ENCODE measurements at regions not wholly inside any gene's neighbourhood (a gene's known extent, or its start where the extent isn't known, plus 50 kb on each side); places are given as distances from the start of the nearest gene placed in this dataset.

DNA sequence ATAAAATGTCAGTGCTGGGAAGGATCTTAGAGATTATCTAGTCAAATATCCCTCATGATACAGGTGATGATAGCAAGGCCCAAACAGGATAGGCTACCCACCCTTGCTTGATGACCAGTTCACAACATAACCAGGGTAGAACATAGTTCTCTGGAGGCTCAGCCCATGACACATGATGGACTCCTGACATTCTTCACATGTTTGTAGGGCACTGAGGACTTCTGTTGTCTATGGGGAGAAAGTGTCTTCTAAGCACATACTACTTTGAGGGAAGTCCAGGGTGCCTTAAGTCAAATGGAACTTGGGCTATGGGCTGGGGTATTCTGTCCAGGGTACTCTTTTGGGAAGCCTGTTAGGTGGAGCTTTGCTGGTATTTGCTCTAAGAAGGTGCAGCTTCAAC is 148.9 kb downstream of the GLUL start:
- H3K27me3 ChIP-seq (ENCODE audit: insufficient read depth, low read depth, severe bottlenecking) = no peaks in the 10 kb centered on the region
- TF ChIP-seq, protein P1, sequence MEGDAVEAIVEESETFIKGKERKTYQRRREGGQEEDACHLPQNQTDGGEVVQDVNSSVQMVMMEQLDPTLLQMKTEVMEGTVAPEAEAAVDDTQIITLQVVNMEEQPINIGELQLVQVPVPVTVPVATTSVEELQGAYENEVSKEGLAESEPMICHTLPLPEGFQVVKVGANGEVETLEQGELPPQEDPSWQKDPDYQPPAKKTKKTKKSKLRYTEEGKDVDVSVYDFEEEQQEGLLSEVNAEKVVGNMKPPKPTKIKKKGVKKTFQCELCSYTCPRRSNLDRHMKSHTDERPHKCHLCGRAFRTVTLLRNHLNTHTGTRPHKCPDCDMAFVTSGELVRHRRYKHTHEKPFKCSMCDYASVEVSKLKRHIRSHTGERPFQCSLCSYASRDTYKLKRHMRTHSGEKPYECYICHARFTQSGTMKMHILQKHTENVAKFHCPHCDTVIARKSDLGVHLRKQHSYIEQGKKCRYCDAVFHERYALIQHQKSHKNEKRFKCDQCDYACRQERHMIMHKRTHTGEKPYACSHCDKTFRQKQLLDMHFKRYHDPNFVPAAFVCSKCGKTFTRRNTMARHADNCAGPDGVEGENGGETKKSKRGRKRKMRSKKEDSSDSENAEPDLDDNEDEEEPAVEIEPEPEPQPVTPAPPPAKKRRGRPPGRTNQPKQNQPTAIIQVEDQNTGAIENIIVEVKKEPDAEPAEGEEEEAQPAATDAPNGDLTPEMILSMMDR (IDR thresholded peaks at IDR 0.05; ENCODE audit: low read depth, low read length) = no peak
- no peak overlapping the region for H3K27ac ChIP-seq

DNA sequence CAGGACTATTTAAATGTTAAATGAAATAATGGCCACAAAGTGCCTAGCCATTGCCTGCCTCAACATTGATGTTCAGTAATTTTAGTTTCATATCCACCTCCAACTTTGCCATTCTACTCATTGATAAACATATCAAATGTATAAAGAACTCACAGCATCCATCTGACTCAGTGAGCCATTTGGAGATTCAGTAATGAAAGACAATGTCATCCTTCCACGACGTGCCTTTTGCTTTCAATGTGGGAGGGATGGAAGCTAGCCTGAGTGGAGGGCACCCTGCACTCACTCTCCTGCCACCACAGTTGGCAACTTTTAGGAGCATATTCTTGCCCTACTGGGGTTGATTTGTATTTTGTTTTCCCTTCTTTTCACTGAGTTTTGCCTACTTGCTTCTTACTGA is 151.5 kb downstream of the GLUL start:
- DNase-seq = no peak
- Histone ChIP-seq H3K4me3 (ENCODE audit: low read depth, low read length) (no peak overlapping the region), H3K36me3 (no peaks in the 10 kb centered on the region), H3K27me3 (ENCODE audit: insufficient read depth, low read depth, severe bottlenecking) (no peaks in the 10 kb centered on the region), H3K27ac (no peak overlapping the region), H3K9me3 (ENCODE audit: severe bottlenecking) (no peaks in the 10 kb centered on the region)
- TF ChIP-seq, protein P1 (IDR thresholded peaks at IDR 0.05; ENCODE audit: low read depth, low read length) = no peak

More for the DNA sequence above, 148.9 kb downstream of the GLUL start:
- no peak overlapping the region for H3K4me3 ChIP-seq (ENCODE audit: low read depth, low read length)
- H3K36me3 ChIP-seq = no peaks in the 10 kb centered on the region
- DNase-seq = no peak
- no peaks in the 10 kb centered on the region for H3K9me3 ChIP-seq (ENCODE audit: severe bottlenecking)

DNA sequence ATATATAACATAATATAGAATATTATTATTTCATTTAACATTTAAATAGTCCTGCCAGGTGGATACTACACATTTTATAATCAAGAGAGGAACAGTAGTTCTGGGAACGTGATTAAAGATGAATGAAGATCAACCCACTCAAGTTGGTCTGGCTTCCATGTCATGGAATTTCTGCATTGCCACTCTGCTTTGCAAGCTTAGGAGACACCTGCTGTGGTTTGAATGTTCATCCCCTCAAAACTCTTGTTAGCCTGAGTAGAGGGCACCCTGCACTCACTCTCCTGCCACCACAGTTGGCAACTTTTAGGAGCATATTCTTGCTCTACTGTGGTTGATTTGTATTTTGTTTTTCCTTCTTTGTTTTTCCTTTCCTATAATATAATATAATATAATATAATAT is 153.2 kb downstream of the GLUL start:
- no peak overlapping the region for H3K4me3 ChIP-seq (ENCODE audit: low read depth, low read length)
- H3K27me3 ChIP-seq (ENCODE audit: insufficient read depth, low read depth, severe bottlenecking) = no peaks in the 10 kb centered on the region
- DNase-seq = no peak
- no peaks in the 10 kb centered on the region for H3K9me3 ChIP-seq (ENCODE audit: severe bottlenecking)
- H3K36me3 ChIP-seq = no peaks in the 10 kb centered on the region
- TF ChIP-seq, protein P1 (IDR thresholded peaks at IDR 0.05; ENCODE audit: low read depth, low read length) = no peak
- H3K27ac ChIP-seq = no peak overlapping the region

DNA sequence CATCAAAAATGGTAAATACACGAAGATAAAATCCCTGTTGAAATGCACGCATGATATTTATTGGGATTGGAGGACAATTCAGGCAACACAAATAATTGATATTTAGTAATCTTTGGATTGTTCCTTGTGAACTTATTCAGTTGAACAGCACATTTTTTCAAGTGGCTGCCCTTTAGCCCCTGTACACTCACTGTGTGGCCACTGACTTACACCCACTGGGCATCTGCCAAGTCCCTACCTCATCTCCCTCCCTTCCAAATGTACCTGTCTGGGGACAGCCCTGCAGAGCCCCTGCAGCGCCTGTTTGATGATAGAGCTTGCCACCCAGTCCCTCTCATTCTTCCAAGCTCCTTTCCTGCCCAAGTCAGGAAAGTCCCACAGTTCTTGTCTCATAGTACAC is 154.3 kb downstream of the GLUL start:
- H3K4me3 ChIP-seq (ENCODE audit: low read depth, low read length) = no peak overlapping the region
- TF ChIP-seq, protein P1 (IDR thresholded peaks at IDR 0.05; ENCODE audit: low read depth, low read length) = no peak

DNA sequence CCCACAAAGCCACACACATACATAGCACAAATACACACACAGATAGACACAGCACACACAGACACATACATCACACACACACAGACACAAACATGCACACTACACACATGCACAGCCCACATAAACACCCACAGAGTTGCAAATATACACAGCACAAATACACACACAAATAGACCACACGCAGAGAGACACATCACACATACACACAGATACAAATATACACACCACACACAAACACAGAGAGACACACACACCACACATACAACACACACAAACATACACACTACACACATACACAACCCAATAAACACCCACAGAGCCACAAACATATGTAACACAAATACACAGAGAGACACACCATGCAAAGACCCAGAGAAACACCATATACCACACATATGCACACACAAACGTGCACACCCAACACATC is 154.9 kb downstream of the GLUL start:
- Histone ChIP-seq H3K4me3 (ENCODE audit: low read depth, low read length) (no peak overlapping the region), H3K27me3 (ENCODE audit: insufficient read depth, low read depth, severe bottlenecking) (no peaks in the 10 kb centered on the region), H3K27ac (no peak overlapping the region), H3K36me3 (no peaks in the 10 kb centered on the region), H3K9me3 (ENCODE audit: severe bottlenecking) (no peaks in the 10 kb centered on the region)
- no peak for DNase-seq
- TF ChIP-seq, protein P1 (IDR thresholded peaks at IDR 0.05; ENCODE audit: low read depth, low read length) = no peak

More for the DNA sequence above, 154.3 kb downstream of the GLUL start:
- no peak for DNase-seq
- Histone ChIP-seq H3K9me3 (ENCODE audit: severe bottlenecking) (no peaks in the 10 kb centered on the region), H3K27ac (no peak overlapping the region), H3K27me3 (ENCODE audit: insufficient read depth, low read depth, severe bottlenecking) (no peaks in the 10 kb centered on the region), H3K36me3 (no peaks in the 10 kb centered on the region)

DNA sequence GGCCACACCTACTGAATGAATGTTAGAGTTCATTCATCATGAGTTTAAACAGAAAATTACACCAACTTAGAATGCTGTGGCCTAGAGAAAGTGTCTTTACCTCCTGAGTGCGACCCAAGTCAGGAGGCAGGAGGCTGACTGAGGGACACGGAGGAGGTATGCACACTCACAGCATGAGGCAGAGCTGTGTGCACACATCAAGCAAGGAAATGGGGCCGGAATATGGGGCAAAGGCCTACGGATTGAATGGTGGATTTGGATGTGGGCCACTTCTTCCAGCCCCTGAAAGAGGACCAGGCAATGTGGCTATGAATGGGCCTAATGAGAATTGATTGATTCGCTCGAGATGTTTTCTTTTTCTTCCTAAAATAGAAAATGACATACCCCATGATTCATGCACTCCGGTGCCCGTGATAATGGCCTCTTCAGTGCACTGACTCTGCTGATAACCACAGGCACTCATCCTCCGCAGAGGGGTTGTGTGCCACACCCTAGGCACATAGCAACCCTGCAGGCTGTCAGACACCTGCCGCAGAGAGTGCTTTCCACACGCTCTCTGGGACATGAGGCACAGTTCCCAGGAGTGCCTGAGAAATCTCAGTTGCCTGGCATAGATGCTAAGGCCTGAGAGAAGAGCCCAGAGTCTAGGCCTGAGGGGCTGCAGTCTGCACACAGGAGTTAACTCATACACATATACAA is 155.5 kb downstream of the GLUL start:
- no peaks in the 10 kb centered on the region for H3K9me3 ChIP-seq (ENCODE audit: severe bottlenecking)
- no peak overlapping the region for H3K4me3 ChIP-seq (ENCODE audit: low read depth, low read length)
- TF ChIP-seq, protein P1 (IDR thresholded peaks at IDR 0.05; ENCODE audit: low read depth, low read length) = no peak
- H3K27ac ChIP-seq = no peak overlapping the region
- DNase-seq = no peak
- H3K27me3 ChIP-seq (ENCODE audit: insufficient read depth, low read depth, severe bottlenecking) = no peaks in the 10 kb centered on the region
- no peaks in the 10 kb centered on the region for H3K36me3 ChIP-seq
